ENCODE measurements at regions not wholly inside any gene's neighbourhood (a gene's known extent, or its start where the extent isn't known, plus 50 kb on each side); places are given as distances from the start of the nearest gene placed in this dataset.

DNA sequence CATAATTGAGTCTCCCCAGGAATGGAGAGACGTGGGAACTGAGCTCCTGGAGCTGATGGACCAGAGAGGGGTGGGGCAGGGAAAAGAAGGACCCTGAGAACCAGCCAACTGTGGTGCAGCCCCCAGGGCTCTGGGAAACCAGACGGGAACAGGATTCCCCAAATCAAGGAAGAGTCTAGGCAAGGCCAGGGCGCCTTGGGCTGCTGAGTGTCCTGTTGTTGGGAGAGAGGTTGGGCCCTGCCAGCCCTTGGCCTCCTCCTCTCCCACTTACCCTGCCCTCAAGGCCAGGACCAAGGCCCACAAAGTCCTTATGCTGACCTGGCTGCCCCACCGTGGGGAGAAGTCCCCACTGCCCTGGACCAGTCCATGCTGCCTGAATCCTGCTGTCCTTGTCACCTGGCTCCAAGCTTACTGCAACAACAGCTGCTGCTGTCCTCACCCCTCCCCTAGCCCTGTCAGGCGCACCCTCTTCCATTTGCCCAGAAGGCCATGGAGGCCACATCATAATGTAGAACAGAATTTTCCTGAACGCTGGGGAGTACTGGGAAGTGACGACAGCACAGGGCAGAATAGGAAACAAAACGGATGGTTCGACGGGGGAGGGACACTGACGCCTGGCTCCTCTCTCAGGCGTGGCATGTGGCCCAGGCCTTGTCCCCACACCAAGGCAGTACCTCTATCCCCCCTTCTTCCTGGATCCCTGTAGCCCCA lies 132.9 kb upstream of the ZMIZ1 start:
- Histone ChIP-seq H3K27me3 (no peaks in the 10 kb centered on the region), H3K4me1 (peaks cover 13% of the 10 kb centered on the region), H3K9me3 (no peaks in the 10 kb centered on the region), H3K36me3 (no peaks in the 10 kb centered on the region), H3K4me3 (ENCODE audit: low read depth, low read length) (no peak overlapping the region)
- TF ChIP-seq, protein P1, sequence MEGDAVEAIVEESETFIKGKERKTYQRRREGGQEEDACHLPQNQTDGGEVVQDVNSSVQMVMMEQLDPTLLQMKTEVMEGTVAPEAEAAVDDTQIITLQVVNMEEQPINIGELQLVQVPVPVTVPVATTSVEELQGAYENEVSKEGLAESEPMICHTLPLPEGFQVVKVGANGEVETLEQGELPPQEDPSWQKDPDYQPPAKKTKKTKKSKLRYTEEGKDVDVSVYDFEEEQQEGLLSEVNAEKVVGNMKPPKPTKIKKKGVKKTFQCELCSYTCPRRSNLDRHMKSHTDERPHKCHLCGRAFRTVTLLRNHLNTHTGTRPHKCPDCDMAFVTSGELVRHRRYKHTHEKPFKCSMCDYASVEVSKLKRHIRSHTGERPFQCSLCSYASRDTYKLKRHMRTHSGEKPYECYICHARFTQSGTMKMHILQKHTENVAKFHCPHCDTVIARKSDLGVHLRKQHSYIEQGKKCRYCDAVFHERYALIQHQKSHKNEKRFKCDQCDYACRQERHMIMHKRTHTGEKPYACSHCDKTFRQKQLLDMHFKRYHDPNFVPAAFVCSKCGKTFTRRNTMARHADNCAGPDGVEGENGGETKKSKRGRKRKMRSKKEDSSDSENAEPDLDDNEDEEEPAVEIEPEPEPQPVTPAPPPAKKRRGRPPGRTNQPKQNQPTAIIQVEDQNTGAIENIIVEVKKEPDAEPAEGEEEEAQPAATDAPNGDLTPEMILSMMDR (IDR thresholded peaks at IDR 0.05; ENCODE audit: low read depth, low read length) = no peak
- no peak for DNase-seq

DNA sequence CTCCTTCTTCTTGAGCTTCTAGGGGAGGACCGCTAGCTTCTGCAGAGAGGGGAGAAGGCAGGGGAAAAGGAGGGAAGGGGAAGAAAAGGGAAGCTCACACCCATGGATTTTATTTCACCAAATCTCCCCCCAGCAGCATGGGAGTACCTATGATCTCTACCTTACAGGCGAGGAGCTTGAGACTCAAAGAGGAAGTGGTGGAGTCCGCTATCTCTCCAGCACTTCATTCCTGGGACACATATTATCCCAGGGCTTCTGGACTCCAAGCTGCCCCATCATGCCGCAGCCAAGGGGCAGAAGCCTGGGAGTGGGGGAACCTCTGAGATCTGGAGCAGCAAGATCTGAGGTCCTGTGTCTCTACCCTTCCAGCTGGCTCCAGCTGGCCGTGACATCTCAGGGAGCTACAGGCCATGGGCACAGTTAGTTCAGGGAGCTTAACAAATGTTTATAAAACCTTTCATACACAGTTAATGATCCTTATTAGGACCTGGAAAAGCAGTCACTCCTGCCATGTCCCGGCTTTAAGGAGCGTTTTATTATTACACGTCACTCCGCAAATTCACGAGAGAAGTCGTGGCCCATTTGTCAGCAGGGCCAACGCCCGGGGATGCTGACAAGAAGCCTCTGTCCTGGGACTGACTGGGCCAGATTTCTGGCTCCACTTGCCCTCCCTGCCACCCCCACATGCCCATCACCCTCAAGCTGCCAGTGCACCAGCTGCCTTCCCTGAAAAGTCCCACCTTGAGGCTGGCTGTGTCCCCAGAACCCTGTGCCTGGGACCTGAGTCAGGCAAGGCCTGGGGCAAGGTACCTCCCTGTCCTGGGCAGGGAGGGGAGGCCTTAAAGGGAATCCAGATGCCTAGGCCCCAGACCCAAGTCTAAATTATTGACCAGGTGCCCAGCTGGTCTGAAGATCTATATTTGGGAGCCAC lies 132.1 kb upstream of the ZMIZ1 start:
- DNase-seq = no peak
- TF ChIP-seq, protein P1 (IDR thresholded peaks at IDR 0.05; ENCODE audit: low read depth, low read length) = no peak
- no peak overlapping the region for H3K4me3 ChIP-seq (ENCODE audit: low read depth, low read length)
- H3K36me3 ChIP-seq = no peaks in the 10 kb centered on the region
- H3K27me3 ChIP-seq = no peaks in the 10 kb centered on the region
- H3K4me1 ChIP-seq = peaks cover 6% of the 10 kb centered on the region
- H3K9me3 ChIP-seq = no peaks in the 10 kb centered on the region

DNA sequence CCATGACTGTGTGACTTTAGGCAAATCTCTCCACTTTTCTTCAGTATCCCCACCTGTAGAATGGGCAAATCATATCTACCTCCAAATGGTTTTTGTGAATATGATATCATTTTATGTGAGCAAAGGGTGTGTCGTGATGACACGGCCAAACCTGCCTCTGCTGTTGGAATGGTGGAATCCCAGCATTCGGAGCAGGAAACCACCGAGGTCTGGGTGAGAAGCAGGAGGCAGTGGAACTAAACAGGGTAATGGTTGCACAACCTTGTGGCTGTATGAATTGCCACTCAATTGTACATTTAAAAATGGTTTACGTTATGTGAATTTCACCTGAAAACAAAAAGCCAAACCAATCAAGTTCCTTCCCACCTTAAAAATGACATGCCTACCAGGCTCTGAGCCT lies 131.4 kb upstream of the ZMIZ1 start:
- H3K4me1 ChIP-seq = no peaks in the 10 kb centered on the region
- no peaks in the 10 kb centered on the region for H3K36me3 ChIP-seq
- no peak for DNase-seq
- no peaks in the 10 kb centered on the region for H3K27me3 ChIP-seq
- H3K9me3 ChIP-seq = no peaks in the 10 kb centered on the region
- H3K4me3 ChIP-seq (ENCODE audit: low read depth, low read length) = no peak overlapping the region
- TF ChIP-seq, protein P1 (IDR thresholded peaks at IDR 0.05; ENCODE audit: low read depth, low read length) = no peak

DNA sequence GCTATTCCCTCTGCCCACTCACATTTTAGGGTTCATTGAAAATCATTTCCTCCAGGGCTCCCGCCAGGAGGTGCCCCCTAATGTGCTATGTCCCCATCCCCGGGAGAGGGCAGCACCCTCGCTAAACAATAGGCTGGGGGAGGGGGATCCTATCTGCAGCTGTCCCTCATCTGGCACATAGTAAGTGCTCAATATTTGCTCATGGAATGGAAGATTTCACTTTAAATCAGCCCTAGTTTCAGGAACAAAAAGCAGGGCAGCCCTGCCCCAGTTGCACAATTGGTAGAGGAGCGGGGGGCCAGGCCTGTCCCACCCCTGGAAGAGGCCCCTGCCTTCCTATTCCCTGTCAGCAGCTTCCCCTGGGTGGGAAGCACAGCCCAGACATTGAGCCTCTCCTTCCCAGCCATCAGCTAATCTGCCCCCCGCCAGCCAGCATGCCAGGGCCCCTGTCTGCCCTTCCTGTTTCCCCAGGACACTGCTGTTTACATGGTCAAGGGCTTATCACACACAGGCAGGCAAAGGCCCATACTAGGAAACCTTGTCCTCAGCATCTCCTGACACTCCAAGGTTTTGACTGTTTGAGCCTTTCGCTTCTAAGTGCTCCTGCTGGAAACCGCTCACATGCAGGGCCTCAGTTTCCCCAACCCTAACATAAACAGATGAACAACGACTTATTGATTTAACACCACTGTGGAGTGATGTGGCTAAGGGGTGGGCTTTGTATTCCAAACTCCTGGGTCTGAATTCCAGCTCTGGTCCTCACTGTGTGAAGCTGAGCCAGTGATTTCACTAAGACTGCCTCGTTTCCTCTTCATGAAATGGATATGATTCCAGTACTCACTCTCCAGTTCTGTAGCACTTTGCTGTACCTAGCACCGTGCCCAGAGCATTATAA lies 130.7 kb upstream of the ZMIZ1 start:
- H3K4me3 ChIP-seq (ENCODE audit: low read depth, low read length) = no peak overlapping the region
- TF ChIP-seq, protein P1 (IDR thresholded peaks at IDR 0.05; ENCODE audit: low read depth, low read length) = no peak
- DNase-seq = no peak

DNA sequence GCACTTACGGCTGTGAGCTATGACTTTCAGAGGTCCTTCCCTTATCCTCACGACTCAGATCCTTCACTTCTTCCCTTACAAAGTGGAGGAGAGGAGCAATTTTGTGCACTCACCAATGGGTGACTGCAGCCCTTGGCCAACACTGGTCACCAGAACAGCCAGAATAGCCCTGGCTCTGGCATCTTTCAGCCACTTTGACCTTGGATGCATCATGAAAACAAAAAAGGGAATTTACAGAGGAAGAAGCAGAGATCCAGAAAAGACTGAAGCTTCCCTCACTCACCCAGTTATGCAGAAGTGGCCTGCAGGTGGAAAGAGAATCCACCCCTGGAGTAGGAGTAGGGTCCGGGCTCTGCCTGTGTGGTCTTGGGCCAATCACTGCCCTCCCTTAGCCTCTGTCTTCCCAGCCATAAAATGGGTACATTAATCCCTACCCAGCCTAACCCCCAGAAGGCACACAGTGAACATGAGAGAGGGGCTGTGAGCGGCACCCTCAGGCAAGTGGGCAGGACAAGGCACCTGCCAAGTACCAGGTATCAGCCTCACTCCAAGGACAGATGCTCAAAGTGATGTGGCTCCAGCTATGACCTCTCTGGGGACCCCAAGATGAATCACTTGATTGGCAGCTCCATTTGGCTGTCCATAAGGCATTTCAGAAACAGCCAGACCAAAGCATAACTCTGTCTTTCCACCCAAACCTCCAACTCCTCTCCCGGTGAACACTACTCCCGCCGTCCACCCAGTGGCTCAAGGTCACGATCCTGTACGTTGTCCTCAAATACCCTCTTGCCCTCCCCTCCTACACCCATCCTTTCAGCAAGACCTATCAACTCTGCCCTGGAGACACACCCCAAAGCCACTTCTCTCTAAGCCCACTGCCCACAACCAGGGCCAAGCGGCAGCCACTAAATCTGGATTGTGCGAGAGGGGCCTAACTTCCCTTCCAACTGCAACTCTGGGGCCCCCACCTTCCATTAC lies 129.8 kb upstream of the ZMIZ1 start:
- Histone ChIP-seq H3K4me1 (no peaks in the 10 kb centered on the region), H3K36me3 (no peaks in the 10 kb centered on the region), H3K27me3 (no peaks in the 10 kb centered on the region), H3K9me3 (no peaks in the 10 kb centered on the region), H3K4me3 (ENCODE audit: low read depth, low read length) (no peak overlapping the region)
- DNase-seq = no peak
- TF ChIP-seq, protein P1 (IDR thresholded peaks at IDR 0.05; ENCODE audit: low read depth, low read length) = no peak

More for the DNA sequence above, 130.7 kb upstream of the ZMIZ1 start:
- Histone ChIP-seq H3K36me3 (no peaks in the 10 kb centered on the region), H3K4me1 (no peaks in the 10 kb centered on the region), H3K9me3 (no peaks in the 10 kb centered on the region), H3K27me3 (no peaks in the 10 kb centered on the region)
